Cardiac muscle cell (in vitro differentiated cells and primary cell): ENCODE measurements at regions not wholly inside any gene's neighbourhood (a gene's known extent, or its start where the extent isn't known, plus 50 kb on each side); places are given as distances from the start of the nearest gene placed in this dataset.
"Not testable (repeated sequence)": the region's sequence is repeated elsewhere in the genome, so short reads cannot be mapped to it uniquely, and the experiment has no call there.

Source experiments
- DNase-seq, 2 donors: peaks; one replicate each; pipeline versions ENCODE4 v3.0.0 to v3.0.0-alpha.2; 2010 to 2017; ENCODE audit warnings: low read depth in 1 of 2, low spot score in 1 of 2
- H3K27ac ChIP-seq: fragments of 200-600 bp; sonication (generic); 2 replicates; pipeline ENCODE4 v1.5.1; 2016
- H3K27me3 ChIP-seq: fragments of 200-600 bp; sonication (generic); 2 replicates; pipeline ENCODE4 v1.6.0; 2016; ENCODE audit warnings: control low read depth
- H3K36me3 ChIP-seq: fragments of 200-600 bp; sonication (generic); 2 replicates; pipeline ENCODE4 v1.5.1; 2016; ENCODE audit warnings: control low read depth
- H3K4me1 ChIP-seq: fragments of 200-600 bp; sonication (generic); 2 replicates; pipeline ENCODE4 v1.8.1; 2017; ENCODE audit warnings: low read depth, mild to moderate bottlenecking, mixed run types
- H3K4me3 ChIP-seq: fragments of 200-600 bp; sonication (generic); 2 replicates; pipeline ENCODE4 v1.5.1; 2016; ENCODE audit warnings: mild to moderate bottlenecking
- H3K9me3 ChIP-seq: fragments of 200-600 bp; sonication (generic); 2 replicates; pipeline ENCODE4 v1.5.1; 2017; ENCODE audit warnings: low read depth, mild to moderate bottlenecking, control low read depth
- CTCF ChIP-seq: IDR thresholded peaks from 2 replicates; pipeline ENCODE4 v1.5.1; 2012; ENCODE audit warnings: low read depth, mild to moderate bottlenecking, low read length

GRCh38 chr4:159864337-159864736 is 761.5 kb downstream of the RAPGEF2 start:
- no peak overlapping the region for H3K27ac ChIP-seq
- H3K4me3 ChIP-seq = no peak overlapping the region
- no peaks in the 10 kb centered on the region for H3K36me3 ChIP-seq
- no peaks in the 10 kb centered on the region for H3K27me3 ChIP-seq
- DNase-seq = no peak
- TF ChIP-seq CTCF = no peak
- no peaks in the 10 kb centered on the region for H3K4me1 ChIP-seq
- H3K9me3 ChIP-seq = no peaks in the 10 kb centered on the region

- Histone ChIP-seq H3K4me3 (no peak overlapping the region), H3K27me3 (no peaks in the 10 kb centered on the region), H3K27ac (no peak overlapping the region), H3K9me3 (no peaks in the 10 kb centered on the region), H3K36me3 (no peaks in the 10 kb centered on the region), H3K4me1 (no peaks in the 10 kb centered on the region)
- DNase-seq = no peak
- TF ChIP-seq CTCF = no peak
Observed at GRCh38 chr4:159867673-159868072, 764.8 kb downstream of the RAPGEF2 start.

GRCh38 chr4:159868936-159869335 is 766.1 kb downstream of the RAPGEF2 start:
- H3K9me3 ChIP-seq, H3K27me3 ChIP-seq, H3K4me3 ChIP-seq, H3K4me1 ChIP-seq, H3K36me3 ChIP-seq, DNase-seq, H3K27ac ChIP-seq: not testable (repeated sequence)

GRCh38 chr4:159871141-159871540 is 768.3 kb downstream of the RAPGEF2 start:
- Histone ChIP-seq H3K4me3 (no peak overlapping the region), H3K4me1 (no peaks in the 10 kb centered on the region), H3K27ac (no peak overlapping the region), H3K36me3 (no peaks in the 10 kb centered on the region), H3K27me3 (no peaks in the 10 kb centered on the region), H3K9me3 (no peaks in the 10 kb centered on the region)
- TF ChIP-seq CTCF = no peak
- no peak for DNase-seq

GRCh38 chr4:159881158-159881557 is 778.3 kb downstream of the RAPGEF2 start:
- TF ChIP-seq CTCF = no peak

GRCh38 chr4:159884989-159885388 is 782.1 kb downstream of the RAPGEF2 start:
- no peaks in the 10 kb centered on the region for H3K27me3 ChIP-seq
- no peak for TF ChIP-seq CTCF
- no peaks in the 10 kb centered on the region for H3K36me3 ChIP-seq
- H3K4me1 ChIP-seq = no peaks in the 10 kb centered on the region
- no peak overlapping the region for H3K4me3 ChIP-seq
- DNase-seq = no peak
- no peak overlapping the region for H3K27ac ChIP-seq
- H3K9me3 ChIP-seq = no peaks in the 10 kb centered on the region

More at GRCh38 chr4:159881158-159881557, 778.3 kb downstream of the RAPGEF2 start:
- Histone ChIP-seq H3K4me3 (no peak overlapping the region), H3K27ac (no peak overlapping the region), H3K36me3 (no peaks in the 10 kb centered on the region), H3K27me3 (no peaks in the 10 kb centered on the region), H3K9me3 (no peaks in the 10 kb centered on the region), H3K4me1 (no peaks in the 10 kb centered on the region)
- no peak for DNase-seq
